Lower leg skin (tissue), 4 donors: ENCODE measurements at regions not wholly inside any gene's neighbourhood (a gene's known extent, or its start where the extent isn't known, plus 50 kb on each side); places are given as distances from the start of the nearest gene placed in this dataset.

Experiments used
- DNase-seq, 2 donors: peaks; one replicate each; pipeline ENCODE4 v3.0.0-alpha.2; 2019; ENCODE audit warnings: low spot score in 2 of 2
- H3K4me3 ChIP-seq: fragments of 200-600 bp; sonication (generic); 2 replicates; pipeline ENCODE4 v1.5.1; 2017; ENCODE audit warnings: mild to moderate bottlenecking, low read depth; ENCODE audit not compliant: poor library complexity, severe bottlenecking
- POLR2A ChIP-seq, 2 donors: fragments of 450-650 bp; IDR thresholded peaks; one replicate each; pipeline ENCODE4 v1.6.1; 2016 to 2017; ENCODE audit warnings: antibody characterized with exemption in 2 of 2, mild to moderate bottlenecking in 1 of 2, moderate library complexity in 1 of 2
- WGBS, 2 donors: methylation state at CpG; one replicate each; pipeline ENCODE4 v1.1.5; 2018; 5-methylcytosine and 5-hydroxymethylcytosine counted together
- intact Hi-C: fragments of 100-400 bp; cut with DNase I; formaldehyde crosslinking; loops from one replicate; pipeline ENCODE4 v1.15.0; 2023; ENCODE audit warnings: low total_unique reads
- microRNA counts, 2 donors: library from miRNA; unstranded; fragments of <30 nt; microRNA quantifications; one replicate each; lab custom pipeline; 2016
- microRNA-seq, 2 donors: library from miRNA; unstranded; fragments of <30 nt; microRNA quantifications; one replicate each; pipeline ENCODE4, GENCODE V29; 2016; ENCODE audit warnings: borderline replicate concordance in 2 of 2, borderline number of aligned reads in 1 of 2
- TF ChIP-seq, protein P1 (sequence below), 3 donors: fragments of 450-650 bp; IDR thresholded peaks; one replicate each; pipeline ENCODE4 v1.5.1; 2016; ENCODE audit warnings: antibody characterized with exemption in 3 of 3, mild to moderate bottlenecking in 3 of 3, moderate library complexity in 2 of 3

DNA sequence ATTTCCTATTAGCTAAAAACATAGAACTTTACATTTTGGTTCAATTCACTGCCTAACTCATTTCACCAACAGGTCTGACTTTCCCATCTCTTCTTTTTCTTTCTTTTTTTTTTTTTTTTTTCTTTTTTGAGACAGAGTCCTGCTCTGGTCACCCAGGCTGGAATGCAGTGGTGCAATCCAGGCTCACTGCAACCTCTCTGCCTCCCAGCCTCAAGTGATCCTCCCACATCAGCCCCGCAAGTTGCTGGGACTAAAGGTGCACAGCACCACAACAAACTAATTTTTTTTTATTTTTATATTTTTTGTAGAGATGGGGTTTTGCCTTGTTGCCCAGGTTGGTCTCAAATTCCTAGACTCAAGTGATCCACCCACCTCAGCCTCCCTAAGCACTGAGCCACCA is 57.8 kb upstream of the HNRNPA3 start:
- no peak overlapping the region for H3K4me3 ChIP-seq
- intact Hi-C loops = loop anchor here (10.0 kb wide), 1 partner anchor 1030 kb away; the partner anchor contains the start of genes HOXD8 and HOXD9
- WGBS, 2 donors = 100% methylated on average over 1 of the region's 1 CpG
- no peak for TF ChIP-seq POLR2A (IDR thresholded peaks at IDR 0.05)
- TF ChIP-seq, protein P1, sequence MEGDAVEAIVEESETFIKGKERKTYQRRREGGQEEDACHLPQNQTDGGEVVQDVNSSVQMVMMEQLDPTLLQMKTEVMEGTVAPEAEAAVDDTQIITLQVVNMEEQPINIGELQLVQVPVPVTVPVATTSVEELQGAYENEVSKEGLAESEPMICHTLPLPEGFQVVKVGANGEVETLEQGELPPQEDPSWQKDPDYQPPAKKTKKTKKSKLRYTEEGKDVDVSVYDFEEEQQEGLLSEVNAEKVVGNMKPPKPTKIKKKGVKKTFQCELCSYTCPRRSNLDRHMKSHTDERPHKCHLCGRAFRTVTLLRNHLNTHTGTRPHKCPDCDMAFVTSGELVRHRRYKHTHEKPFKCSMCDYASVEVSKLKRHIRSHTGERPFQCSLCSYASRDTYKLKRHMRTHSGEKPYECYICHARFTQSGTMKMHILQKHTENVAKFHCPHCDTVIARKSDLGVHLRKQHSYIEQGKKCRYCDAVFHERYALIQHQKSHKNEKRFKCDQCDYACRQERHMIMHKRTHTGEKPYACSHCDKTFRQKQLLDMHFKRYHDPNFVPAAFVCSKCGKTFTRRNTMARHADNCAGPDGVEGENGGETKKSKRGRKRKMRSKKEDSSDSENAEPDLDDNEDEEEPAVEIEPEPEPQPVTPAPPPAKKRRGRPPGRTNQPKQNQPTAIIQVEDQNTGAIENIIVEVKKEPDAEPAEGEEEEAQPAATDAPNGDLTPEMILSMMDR (IDR thresholded peaks at IDR 0.05) = no peak
- no peak for DNase-seq

DNA sequence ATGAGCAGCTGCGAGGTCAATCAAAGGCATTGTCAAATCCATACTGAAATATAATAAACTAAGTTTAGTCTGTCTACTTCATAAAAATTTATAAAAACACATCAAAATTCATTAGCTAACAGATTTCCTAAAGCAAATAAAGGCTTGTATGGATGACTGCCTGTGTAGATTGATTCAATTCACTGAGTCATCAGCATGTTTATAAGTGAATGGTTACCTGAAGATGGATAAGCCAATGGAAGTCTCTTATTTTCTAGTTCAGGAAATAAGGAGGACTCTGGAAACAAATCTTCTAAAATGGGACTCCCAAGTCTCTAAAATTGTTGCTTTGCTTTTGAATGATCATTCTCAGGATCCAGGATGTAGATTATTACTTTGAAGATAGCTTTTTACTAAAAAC is 57.0 kb upstream of the HNRNPA3 start:
- intact Hi-C loops = loop anchor here (10.0 kb wide), 1 partner anchor 1031 kb away; the partner anchor contains the start of genes HOXD8 and HOXD9
- TF ChIP-seq, protein P1 (IDR thresholded peaks at IDR 0.05) = no peak
- TF ChIP-seq POLR2A (IDR thresholded peaks at IDR 0.05) = no peak
- no peak for DNase-seq
- 97 to 100% methylated on average over 1 of the region's 1 CpG for WGBS, 2 donors
- H3K4me3 ChIP-seq = no peak overlapping the region

DNA sequence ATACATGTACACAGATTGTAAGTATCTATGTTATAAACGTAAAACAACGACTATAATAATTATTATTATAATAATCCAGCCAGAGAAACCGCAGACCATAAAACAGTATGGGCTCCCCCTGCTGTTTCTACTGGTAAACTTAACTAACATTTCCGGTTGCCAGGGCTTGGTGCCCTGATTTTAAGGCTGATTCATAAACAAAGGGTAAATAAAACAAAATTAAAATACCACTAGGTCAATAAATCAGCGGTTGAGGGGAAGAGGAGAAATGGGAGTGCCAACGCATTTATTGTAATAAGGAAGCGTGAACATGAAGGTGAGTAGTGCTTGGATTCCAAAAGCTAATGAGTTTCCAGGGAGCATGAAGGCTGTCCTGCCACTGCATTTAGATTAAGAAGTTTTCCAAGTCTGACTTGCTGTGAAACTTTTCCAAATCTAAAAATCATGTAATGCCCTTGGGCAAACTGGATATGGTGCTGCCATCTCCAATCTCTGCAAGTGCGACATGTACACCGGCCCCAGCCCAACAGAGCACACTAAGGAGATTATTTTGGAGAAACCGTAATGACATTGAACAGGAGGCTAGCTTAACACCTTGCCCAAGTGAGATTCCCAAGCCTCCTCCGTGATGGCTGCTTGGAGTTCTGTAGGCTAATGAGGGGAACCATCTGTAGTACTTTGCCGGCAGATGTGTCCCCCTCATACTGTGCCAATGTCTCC is 50.7 kb upstream of the HNRNPA3 start:
- 30 to 35% methylated on average over 12 of the region's 12 CpGs for WGBS, 2 donors
- no peak overlapping the region for H3K4me3 ChIP-seq
- intact Hi-C loops = loop anchor here (5.0 to 10.0 kb wide), 2 partner anchors 170 to 253 kb away; no protein-coding TSS in a partner anchor
- TF ChIP-seq, protein P1 (IDR thresholded peaks at IDR 0.05) = no peak
- TF ChIP-seq POLR2A (IDR thresholded peaks at IDR 0.05) = no peak
- DNase-seq = no peak

MicroRNA genes in the stretch of these regions (microRNA counts, 767-probe panel; counts per million panel counts)
- 19,627 to 23,474 counts per million in 2 donors for microRNA hsa-miR-1246 (lab: Ali Mortazavi, UCI)

Small RNAs in the stretch of these regions (microRNA-seq; reads per million reads assigned to microRNA genes)
- 0 reads per million in 2 donors for gene MIR1246
